IMR-90 (cell line): ENCODE measurements at regions not wholly inside any gene's neighbourhood (a gene's known extent, or its start where the extent isn't known, plus 50 kb on each side); places are given as distances from the start of the nearest gene placed in this dataset.

Experiments used
- ATAC-seq: fragments of 200-7000 bp; cut with Tn5 transposase; 2 replicates; pipeline ENCODE4 v1.9.1; 2020; ENCODE audit warnings: low read depth, mild to moderate bottlenecking, moderate library complexity
- BruUV-seq: library from RNA; stranded (reverse); fragments of 400-500 nt; replicated peaks from 2 replicates; lab custom pipeline; 2021; lab: Mats Ljungman, UMichigan
- CTCF ChIA-PET: fragments of 300-600 bp; formaldehyde crosslinking; extraction: SDS; loops from one replicate; lab custom pipeline; 2021; ENCODE audit warnings: antibody characterized with exemption; lab: Yijun Ruan, JAX
- POLR2A ChIA-PET: fragments of 300-600 bp; sonication (Branson Sonifier 250); formaldehyde crosslinking; loops from one replicate; lab custom pipeline; 2022; ENCODE audit warnings: antibody characterized with exemption; ENCODE audit not compliant: unreplicated experiment; lab: Charles Lee
- DNase-seq: peaks from one replicate; pipeline ENCODE4 v3.0.0; 2013
- H2AFZ ChIP-seq: replicated peaks from 2 replicates; pipeline ENCODE3; 2013; ENCODE audit warnings: low read length, mild to moderate bottlenecking; ENCODE audit not compliant: poor library complexity
- H2AK5ac ChIP-seq: 2 replicates; pipeline ENCODE4 v1.6.1; 2013; ENCODE audit warnings: low read depth, low read length, inconsistent platforms
- H2AK9ac ChIP-seq: replicated peaks from 2 replicates; pipeline ENCODE3; 2013; ENCODE audit warnings: mild to moderate bottlenecking, low read depth, low read length, moderate library complexity; ENCODE audit not compliant: poor library complexity
- H2BK120ac ChIP-seq: 2 replicates; pipeline ENCODE4 v1.6.1; 2013; ENCODE audit warnings: low read depth, low read length, inconsistent platforms
- H2BK15ac ChIP-seq: 3 replicates; pipeline ENCODE4 v1.6.1; 2013; ENCODE audit warnings: low read depth, low read length, inconsistent platforms
- H2BK20ac ChIP-seq: 2 replicates; pipeline ENCODE4 v1.6.1; 2013; ENCODE audit warnings: low read depth, mild to moderate bottlenecking, inconsistent platforms, low read length, moderate library complexity
- H2BK5ac ChIP-seq: 2 replicates; pipeline ENCODE4 v1.6.1; 2013; ENCODE audit warnings: mild to moderate bottlenecking, low read depth, low read length, inconsistent platforms; ENCODE audit not compliant: poor library complexity, severe bottlenecking
- H3K14ac ChIP-seq: replicated peaks from 2 replicates; pipeline ENCODE4 v1.6.1; 2013; ENCODE audit warnings: low read depth, low read length, inconsistent platforms
- H3K18ac ChIP-seq: 2 replicates; pipeline ENCODE4 v1.6.1; 2013; ENCODE audit warnings: low read depth, low read length, control low read depth
- H3K23ac ChIP-seq: 2 replicates; pipeline ENCODE4 v1.6.1; 2013; ENCODE audit warnings: low read depth, low read length, inconsistent platforms
- H3K27ac ChIP-seq: 2 replicates; pipeline ENCODE4 v1.5.1; 2013; ENCODE audit warnings: mild to moderate bottlenecking, control low read depth, low read length; ENCODE audit not compliant: insufficient read depth
- H3K27me3 ChIP-seq: 2 replicates; pipeline ENCODE4 v1.6.1; 2013; ENCODE audit warnings: low read length; ENCODE audit not compliant: control insufficient read depth, insufficient read depth
- H3K36me3 ChIP-seq: 2 replicates; pipeline ENCODE4 v1.6.1; 2013; ENCODE audit warnings: low read length, mixed read lengths; ENCODE audit not compliant: control insufficient read depth, insufficient read depth
- H3K4ac ChIP-seq: 2 replicates; pipeline ENCODE4 v1.6.1; 2013; ENCODE audit warnings: low read depth, low read length, inconsistent platforms
- H3K4me1 ChIP-seq: 2 replicates; pipeline ENCODE4 v1.6.1; 2013; ENCODE audit warnings: low read length, mixed read lengths; ENCODE audit not compliant: control insufficient read depth, insufficient read depth
- H3K4me2 ChIP-seq: 2 replicates; pipeline ENCODE4 v1.6.1; 2013; ENCODE audit warnings: low read depth, mild to moderate bottlenecking, control low read depth, low read length, moderate library complexity
- H3K4me3 ChIP-seq: 2 replicates; pipeline ENCODE4 v1.5.1; 2013; ENCODE audit warnings: low read depth, mild to moderate bottlenecking, control low read depth, low read length, moderate library complexity; ENCODE audit not compliant: insufficient read depth
- H3K56ac ChIP-seq: 2 replicates; pipeline ENCODE4 v1.6.1; 2013; ENCODE audit warnings: low read length, inconsistent platforms; ENCODE audit not compliant: insufficient read depth; ENCODE audit errors: extremely low read depth
- H3K79me1 ChIP-seq, 2 experiments: 2 replicates each; pipeline ENCODE4 v1.6.1; 2013; ENCODE audit warnings: low read length in 2 of 2, inconsistent platforms in 1 of 2, low read depth in 1 of 2
- H3K9ac ChIP-seq: 2 replicates; pipeline ENCODE4 v1.6.1; 2013; ENCODE audit warnings: low read depth, low read length, control low read depth
- H3K9me1 ChIP-seq: 2 replicates; pipeline ENCODE4 v1.6.1; 2013; ENCODE audit warnings: low read length, inconsistent platforms; ENCODE audit not compliant: insufficient read depth
- H3K9me3 ChIP-seq: 2 replicates; pipeline ENCODE4 v1.6.1; 2013; ENCODE audit warnings: low read length; ENCODE audit not compliant: control insufficient read depth, insufficient read depth
- H4K20me1 ChIP-seq: 2 replicates; pipeline ENCODE4 v1.6.1; 2013; ENCODE audit warnings: low read length, inconsistent platforms; ENCODE audit not compliant: insufficient read depth
- H4K5ac ChIP-seq: 2 replicates; pipeline ENCODE4 v1.6.1; 2013; ENCODE audit warnings: mild to moderate bottlenecking, low read depth, low read length, control low read depth
- H4K8ac ChIP-seq, 2 experiments: 2 replicates each; pipeline ENCODE4 v1.6.1; 2013; ENCODE audit warnings: low read depth in 2 of 2, low read length in 2 of 2, control low read depth in 1 of 2, inconsistent platforms in 1 of 2
- H4K91ac ChIP-seq: 2 replicates; pipeline ENCODE4 v1.6.1; 2013; ENCODE audit warnings: low read depth, low read length, inconsistent platforms; ENCODE audit not compliant: insufficient read depth
- BHLHE40 ChIP-seq: fragments of 150-350 bp; IDR thresholded peaks from 2 replicates; pipeline ENCODE4 v1.6.1; 2016; ENCODE audit warnings: mild to moderate bottlenecking, low read depth, low read length
- CHD1 ChIP-seq: IDR thresholded peaks from 2 replicates; pipeline ENCODE4 v1.6.1; 2012; ENCODE audit warnings: low read depth, low read length, improper control_type of control experiment
- FOS ChIP-seq: fragments of 150-350 bp; IDR thresholded peaks from 2 replicates; pipeline ENCODE4 v1.6.1; 2016; ENCODE audit warnings: low read depth, low read length
- MAFK ChIP-seq: IDR thresholded peaks from 2 replicates; pipeline ENCODE4 v1.6.1; 2012; ENCODE audit warnings: low read depth, low read length, improper control_type of control experiment
- MXI1 ChIP-seq: IDR thresholded peaks from 2 replicates; pipeline ENCODE4 v1.6.1; 2012; ENCODE audit warnings: low read depth, mild to moderate bottlenecking, low read length, moderate library complexity, borderline replicate concordance
- NFE2L2 ChIP-seq: fragments of 150-350 bp; IDR thresholded peaks from 2 replicates; pipeline ENCODE4 v1.6.1; 2016; ENCODE audit warnings: low read depth, mild to moderate bottlenecking, low read length
- POLR2A ChIP-seq: IDR thresholded peaks from 2 replicates; pipeline ENCODE4 v1.6.1; 2012; ENCODE audit warnings: mild to moderate bottlenecking, low read depth, low read length
- RAD21 ChIP-seq: IDR thresholded peaks from 2 replicates; pipeline ENCODE4 v1.6.1; 2012; ENCODE audit warnings: low read length, improper control_type of control experiment
- RCOR1 ChIP-seq: IDR thresholded peaks from 2 replicates; pipeline ENCODE4 v1.6.1; 2012; ENCODE audit warnings: mild to moderate bottlenecking, low read length, improper control_type of control experiment; ENCODE audit not compliant: insufficient replicate concordance
- RFX5 ChIP-seq: IDR thresholded peaks from 2 replicates; pipeline ENCODE4 v1.8.0; 2012; ENCODE audit warnings: low read depth, mild to moderate bottlenecking, low read length, moderate library complexity
- SMC3 ChIP-seq: fragments of 150-350 bp; IDR thresholded peaks from 2 replicates; pipeline ENCODE4 v1.6.1; 2016; ENCODE audit warnings: low read depth, mild to moderate bottlenecking, antibody characterized with exemption, low read length, moderate library complexity
- WGBS, 2 experiments: methylation state at CpG; one replicate each; pipeline versions ENCODE4 v1.1.5 to v1.1.7; 2013; ENCODE audit warnings: missing lambda C conversion rate in 2 of 2; ENCODE audit not compliant: insufficient read length in 1 of 2; ENCODE audit errors: extremely low coverage in 2 of 2; 5-methylcytosine and 5-hydroxymethylcytosine counted together
- dilution Hi-C: fragments of 300-500 bp; cut with HindIII; formaldehyde crosslinking; loops from one replicate; pipeline ENCODE4 v1.14.3; 2018; ENCODE audit warnings: low sequenced_read_pairs; ENCODE audit not compliant: unreplicated experiment
- in situ Hi-C: fragments of 300-500 bp; cut with MboI; formaldehyde crosslinking; loops from 3 replicates; pipeline ENCODE4 v1.14.3; 2019; ENCODE audit warnings: low sequenced_read_pairs, inconsistent platforms, mixed read lengths
- intact Hi-C: fragments of 100-400 bp; cut with micrococcal nuclease; formaldehyde crosslinking; loops from 2 replicates; pipeline ENCODE4 v1.10.0; 2022
- TF ChIP-seq, protein P1 (sequence below): fragments of 150-350 bp; IDR thresholded peaks from 2 replicates; pipeline ENCODE4 v1.6.1; 2017; ENCODE audit warnings: mild to moderate bottlenecking, antibody characterized with exemption, low read length, low read depth
- TF ChIP-seq, protein P2 (sequence below): fragments of 150-350 bp; IDR thresholded peaks from 2 replicates; pipeline ENCODE4 v1.6.1; 2016; ENCODE audit warnings: low read depth, mild to moderate bottlenecking, low read length, moderate library complexity, borderline replicate concordance

DNA sequence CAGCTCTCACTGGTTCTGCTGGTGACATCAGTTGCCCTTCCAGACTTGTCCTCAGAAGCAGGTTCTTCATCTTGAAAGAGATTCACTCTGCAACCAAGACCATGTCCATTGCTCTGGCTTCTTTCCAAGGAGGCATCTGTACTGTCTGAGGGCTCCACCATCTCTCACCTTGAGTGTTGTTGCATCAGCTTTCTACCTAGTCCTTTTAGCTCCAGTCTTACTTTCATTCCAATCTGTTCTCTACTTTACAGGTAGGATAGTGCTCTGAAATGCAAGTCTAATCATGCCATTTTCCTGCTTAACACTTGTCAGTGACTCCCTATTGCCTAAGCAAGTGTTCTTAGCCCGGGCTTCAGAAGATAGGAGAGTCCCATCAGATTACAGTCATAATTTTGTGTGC lies 117.7 kb downstream of the EN1 start:
- DNase-seq (no peak), ATAC-seq (no peak)
- Histone ChIP-seq H3K4me1 (no peaks in the 10 kb centered on the region), H3K56ac (no peak overlapping the region), H3K9me1 (no peaks in the 10 kb centered on the region), H2BK20ac (no peak overlapping the region), H3K18ac (no peak overlapping the region), H2BK5ac (no peak overlapping the region), H3K36me3 (no peaks in the 10 kb centered on the region), H2AK9ac (no peak overlapping the region), H3K4me2 (no peak overlapping the region), H3K4me3 (no peak overlapping the region), H3K23ac (no peak overlapping the region), H2AK5ac (no peak overlapping the region), H3K4ac (no peak overlapping the region), H2BK15ac (no peak overlapping the region), H3K14ac (no peak overlapping the region), H4K5ac (no peak overlapping the region), H3K9me3 (no peaks in the 10 kb centered on the region), H3K79me1 (no peaks in the 10 kb centered on the region), H2AFZ (no peak overlapping the region), H4K20me1 (no peaks in the 10 kb centered on the region), H4K91ac (no peak overlapping the region), H2BK120ac (no peak overlapping the region), H3K27me3 (peaks cover 2% of the 10 kb centered on the region; the same call in 1 of the 2 replicates), H3K27ac (no peak overlapping the region), H3K9ac (no peak overlapping the region), H4K8ac (no peak overlapping the region)
- WGBS, 2 experiments, result no CpG with 5 or more reads among the region's 1 CpG
- in situ Hi-C loops, result no loop called here
- BruUV-seq, result no TSS peak
- intact Hi-C loops, result no loop called here
- ChIA-PET POLR2A (no interaction called here), CTCF (no interaction called here)
- TF ChIP-seq, protein P1, sequence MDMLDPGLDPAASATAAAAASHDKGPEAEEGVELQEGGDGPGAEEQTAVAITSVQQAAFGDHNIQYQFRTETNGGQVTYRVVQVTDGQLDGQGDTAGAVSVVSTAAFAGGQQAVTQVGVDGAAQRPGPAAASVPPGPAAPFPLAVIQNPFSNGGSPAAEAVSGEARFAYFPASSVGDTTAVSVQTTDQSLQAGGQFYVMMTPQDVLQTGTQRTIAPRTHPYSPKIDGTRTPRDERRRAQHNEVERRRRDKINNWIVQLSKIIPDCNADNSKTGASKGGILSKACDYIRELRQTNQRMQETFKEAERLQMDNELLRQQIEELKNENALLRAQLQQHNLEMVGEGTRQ, result no peak
- TF ChIP-seq MXI1 (no peak), CHD1 (no peak), POLR2A (no peak), SMC3 (no peak), FOS (no peak), RCOR1 (no peak), RFX5 (no peak), BHLHE40 (no peak), NFE2L2 (no peak), RAD21 (no peak), MAFK (no peak)
- TF ChIP-seq, protein P2, sequence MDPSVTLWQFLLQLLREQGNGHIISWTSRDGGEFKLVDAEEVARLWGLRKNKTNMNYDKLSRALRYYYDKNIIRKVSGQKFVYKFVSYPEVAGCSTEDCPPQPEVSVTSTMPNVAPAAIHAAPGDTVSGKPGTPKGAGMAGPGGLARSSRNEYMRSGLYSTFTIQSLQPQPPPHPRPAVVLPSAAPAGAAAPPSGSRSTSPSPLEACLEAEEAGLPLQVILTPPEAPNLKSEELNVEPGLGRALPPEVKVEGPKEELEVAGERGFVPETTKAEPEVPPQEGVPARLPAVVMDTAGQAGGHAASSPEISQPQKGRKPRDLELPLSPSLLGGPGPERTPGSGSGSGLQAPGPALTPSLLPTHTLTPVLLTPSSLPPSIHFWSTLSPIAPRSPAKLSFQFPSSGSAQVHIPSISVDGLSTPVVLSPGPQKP, result no peak
- dilution Hi-C loops, result no loop called here
